ENCODE measurements at regions not wholly inside any gene's neighbourhood (a gene's known extent, or its start where the extent isn't known, plus 50 kb on each side); places are given as distances from the start of the nearest gene placed in this dataset.
A peak's percentile ranks its signal among the peaks of the same experiment; 100 is the strongest.

DNA sequence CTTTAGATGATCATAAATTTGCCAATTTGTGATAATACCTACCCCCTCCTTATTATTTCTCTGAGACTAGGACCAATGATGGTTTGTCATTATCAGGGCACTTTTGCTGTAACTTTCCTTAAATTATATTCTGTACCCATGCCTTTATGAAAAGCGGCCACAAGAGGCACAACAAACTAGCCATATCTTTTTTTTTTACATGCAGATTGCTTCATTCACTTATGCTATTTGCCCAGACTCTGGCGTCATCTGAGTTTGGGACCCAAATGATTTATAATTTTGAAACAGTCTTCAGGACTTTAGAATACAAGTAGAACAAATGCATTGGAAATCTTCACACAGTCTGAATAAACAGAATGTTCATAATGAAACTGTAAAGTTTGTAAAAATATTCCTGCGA lies 408.1 kb downstream of the MAT2B start:
- TF ChIP-seq POLR2A (IDR thresholded peaks at IDR 0.05) (no peak), POLR2AphosphoS5 (IDR thresholded peaks at IDR 0.05) (no peak), CTCF (IDR thresholded peaks at IDR 0.05) (no peak)

GRCh38 chr5:163914910-163915309 lies 409.5 kb downstream of the MAT2B start:
- WGBS, 2 donors (ENCODE audit: low coverage in 1 of 2) = 20 to 43% methylated on average over 1 to 5 of the region's 5 CpGs
- intact Hi-C loops (cut with DNase I; ENCODE audit: low total_unique reads) = no loop called here
- H3K27ac ChIP-seq = peak overlapping the region; percentile 63 to 74 (median 66)

More for the DNA sequence above, 408.1 kb downstream of the MAT2B start:
- Histone ChIP-seq H3K4me1 (peaks cover 0 to 24% (median 9%) of the 10 kb centered on the region in 4 donors), H3K27ac (no peak overlapping the region), H3K9me3 (no peaks in the 10 kb centered on the region), H3K4me3 (no peak overlapping the region), H3K36me3 (no peaks in the 10 kb centered on the region), H3K27me3 (no peaks in the 10 kb centered on the region)
- WGBS, 2 donors (ENCODE audit: low coverage in 1 of 2) = 74% methylated on average over 3 of the region's 3 CpGs
- intact Hi-C loops (cut with DNase I; ENCODE audit: low total_unique reads) (no loop called here), in situ Hi-C loops (cut with MboI; ENCODE audit: low pct_ligation_motif_present in 1 of 4, low pct_unique_long_range_greater_than_20kb in 1 of 4, low sequenced_read_pairs in 3 of 4) (no loop called here)
- DNase-seq = no peak

DNA sequence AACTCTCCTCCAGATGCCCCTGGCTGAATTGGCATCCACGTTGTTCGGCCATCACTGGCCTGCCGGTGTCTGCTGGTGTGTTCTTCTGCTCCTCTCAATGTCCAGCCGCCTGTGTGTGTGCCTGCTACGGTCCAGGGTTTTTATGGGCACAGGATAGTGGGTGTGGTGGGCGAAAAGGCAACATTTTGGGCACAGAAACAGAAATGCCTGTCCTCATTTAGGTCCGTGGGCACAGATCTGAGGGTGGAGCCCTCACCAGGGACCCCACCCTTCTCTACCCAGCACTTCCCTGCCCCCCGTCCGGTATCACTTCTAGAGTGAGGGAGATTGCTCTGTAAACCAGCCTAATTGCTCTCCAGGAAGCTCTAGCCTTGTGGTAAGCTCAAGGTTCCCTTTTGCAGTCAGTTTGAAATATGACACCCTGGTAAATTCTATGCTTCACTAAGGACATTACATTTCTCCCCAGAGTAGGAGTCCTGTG lies 410.1 kb downstream of the MAT2B start:
- Histone ChIP-seq H3K4me3 (no peak overlapping the region), H3K4me1 (peaks cover 0 to 24% (median 9%) of the 10 kb centered on the region in 4 donors), H3K27ac (peak overlapping the region; percentile 63 to 74 (median 66)), H3K36me3 (no peaks in the 10 kb centered on the region), H3K9me3 (no peaks in the 10 kb centered on the region), H3K27me3 (no peaks in the 10 kb centered on the region)
- TF ChIP-seq POLR2AphosphoS5 (IDR thresholded peaks at IDR 0.05) (no peak), EP300 (IDR thresholded peaks at IDR 0.05; ENCODE audit: low read depth) (no peak), CTCF (IDR thresholded peaks at IDR 0.05) (no peak), POLR2A (IDR thresholded peaks at IDR 0.05) (no peak)
- intact Hi-C loops (cut with DNase I; ENCODE audit: low total_unique reads) (no loop called here), in situ Hi-C loops (cut with MboI; ENCODE audit: low pct_ligation_motif_present in 1 of 4, low pct_unique_long_range_greater_than_20kb in 1 of 4, low sequenced_read_pairs in 3 of 4) (no loop called here)
- WGBS, 2 donors (ENCODE audit: low coverage in 1 of 2) = 35% methylated on average over 8 of the region's 9 CpGs; no CpG with 5 or more reads in 1 of the 2 donors
- DNase-seq = peak; percentile 52

More at GRCh38 chr5:163914910-163915309, 409.5 kb downstream of the MAT2B start:
- Histone ChIP-seq H3K9me3 (no peaks in the 10 kb centered on the region), H3K27me3 (no peaks in the 10 kb centered on the region), H3K36me3 (no peaks in the 10 kb centered on the region), H3K4me3 (no peak overlapping the region), H3K4me1 (peaks cover 0 to 24% (median 9%) of the 10 kb centered on the region in 4 donors)
- in situ Hi-C loops (cut with MboI; ENCODE audit: low pct_ligation_motif_present in 1 of 4, low pct_unique_long_range_greater_than_20kb in 1 of 4, low sequenced_read_pairs in 3 of 4) = no loop called here
- peak; percentile 56 for DNase-seq
- TF ChIP-seq POLR2A (IDR thresholded peaks at IDR 0.05) (no peak), CTCF (IDR thresholded peaks at IDR 0.05) (no peak), EP300 (IDR thresholded peaks at IDR 0.05; ENCODE audit: low read depth) (no peak), POLR2AphosphoS5 (IDR thresholded peaks at IDR 0.05) (no peak)

- peak; percentile 39 for DNase-seq
- Histone ChIP-seq H3K9me3 (no peaks in the 10 kb centered on the region), H3K4me1 (peaks cover 0 to 24% (median 9%) of the 10 kb centered on the region in 4 donors), H3K27ac (peak overlapping the region; percentile 63 to 74 (median 66)), H3K27me3 (no peaks in the 10 kb centered on the region), H3K4me3 (no peak overlapping the region), H3K36me3 (no peaks in the 10 kb centered on the region)
- intact Hi-C loops (cut with DNase I; ENCODE audit: low total_unique reads) = no loop called here
- TF ChIP-seq CTCF (IDR thresholded peaks at IDR 0.05) (no peak), EP300 (IDR thresholded peaks at IDR 0.05; ENCODE audit: low read depth) (no peak), POLR2A (IDR thresholded peaks at IDR 0.05) (no peak), POLR2AphosphoS5 (IDR thresholded peaks at IDR 0.05) (no peak)
- in situ Hi-C loops (cut with MboI; ENCODE audit: low pct_ligation_motif_present in 1 of 4, low pct_unique_long_range_greater_than_20kb in 1 of 4, low sequenced_read_pairs in 3 of 4) = no loop called here
- 57 to 70% methylated on average over 2 of the region's 2 CpGs for WGBS, 2 donors (ENCODE audit: low coverage in 1 of 2)
Measured at GRCh38 chr5:163916376-163916775, 411.0 kb downstream of the MAT2B start.

All from transverse colon (tissue), 4 donors.